ENCODE measurements at regions not wholly inside any gene's neighbourhood (a gene's known extent, or its start where the extent isn't known, plus 50 kb on each side); places are given as distances from the start of the nearest gene placed in this dataset.
A peak's percentile ranks its signal among the peaks of the same experiment; 100 is the strongest.

- DNase-seq (ENCODE audit: low read depth): no peak
Observed at GRCh38 chr1:82494117-82494516, 693.4 kb downstream of the ADGRL2 start.

- no peak for DNase-seq (ENCODE audit: low read depth)
Observed at GRCh38 chr1:82492159-82492558, 691.4 kb downstream of the ADGRL2 start.

- DNase-seq (ENCODE audit: low read depth): no peak
Observed at GRCh38 chr1:82491301-82492048, 690.7 kb downstream of the ADGRL2 start.

GRCh38 chr1:82487778-82488177, 687.0 kb downstream of the ADGRL2 start:
- no peak for DNase-seq (ENCODE audit: low read depth)

- no peak for DNase-seq (ENCODE audit: low read depth)
Observed at GRCh38 chr1:82486969-82487368, 686.2 kb downstream of the ADGRL2 start.

- no peak for DNase-seq (ENCODE audit: low read depth)
Observed at GRCh38 chr1:82486468-82486867, 685.7 kb downstream of the ADGRL2 start.

GRCh38 chr1:82485591-82486369, 685.0 kb downstream of the ADGRL2 start:
- DNase-seq (ENCODE audit: low read depth): no peak

GRCh38 chr1:82483146-82483545, 682.4 kb downstream of the ADGRL2 start:
- DNase-seq (ENCODE audit: low read depth): no peak

- DNase-seq (ENCODE audit: low read depth): no peak
Observed at GRCh38 chr1:82478916-82479315, 678.2 kb downstream of the ADGRL2 start.

GRCh38 chr1:82472489-82473131, 671.9 kb downstream of the ADGRL2 start:
- DNase-seq (ENCODE audit: low read depth): no peak

- DNase-seq (ENCODE audit: low read depth): no peak
Observed at GRCh38 chr1:82466891-82467290, 666.2 kb downstream of the ADGRL2 start.

- no peak for DNase-seq (ENCODE audit: low read depth)
Observed at GRCh38 chr1:82466416-82466815, 665.7 kb downstream of the ADGRL2 start.

- DNase-seq (ENCODE audit: low read depth): no peak
Observed at GRCh38 chr1:82465024-82465423, 664.3 kb downstream of the ADGRL2 start.

GRCh38 chr1:82464362-82465001, 663.7 kb downstream of the ADGRL2 start:
- peak; percentile 6 for DNase-seq (ENCODE audit: low read depth)

GRCh38 chr1:82463951-82464350, 663.2 kb downstream of the ADGRL2 start:
- DNase-seq (ENCODE audit: low read depth): no peak

GRCh38 chr1:82462366-82462765, 661.6 kb downstream of the ADGRL2 start:
- DNase-seq (ENCODE audit: low read depth): no peak

GRCh38 chr1:82455342-82455741, 654.6 kb downstream of the ADGRL2 start:
- no peak for DNase-seq (ENCODE audit: low read depth)

GRCh38 chr1:82454431-82454830, 653.7 kb downstream of the ADGRL2 start:
- no peak for DNase-seq (ENCODE audit: low read depth)

GRCh38 chr1:82453511-82454185, 652.9 kb downstream of the ADGRL2 start:
- DNase-seq (ENCODE audit: low read depth): no peak

GRCh38 chr1:82452096-82452495, 651.4 kb downstream of the ADGRL2 start:
- no peak for DNase-seq (ENCODE audit: low read depth)

GRCh38 chr1:82451191-82451590, 650.5 kb downstream of the ADGRL2 start:
- DNase-seq (ENCODE audit: low read depth): no peak

All from RPMI7951 (cell line).